Esophagus squamous epithelium (tissue), 5 donors: ENCODE measurements at regions not wholly inside any gene's neighbourhood (a gene's known extent, or its start where the extent isn't known, plus 50 kb on each side); places are given as distances from the start of the nearest gene placed in this dataset.

Source experiments
- DNase-seq: peaks from one replicate; lab custom pipeline; 2025; lab: John Stamatoyannopoulos, UW
- H3K27ac ChIP-seq, 4 donors: fragments of 200-600 bp; sonication (generic); one replicate each; pipeline ENCODE4 v1.5.1; 2016 to 2019; ENCODE audit warnings: mild to moderate bottlenecking in 1 of 4
- H3K27me3 ChIP-seq, 4 donors: fragments of 200-600 bp; sonication (generic); 1 replicate in 3 of 4; 2 replicates in 1 of 4; pipeline versions ENCODE4 v1.5.1 to v1.6.0; 2017 to 2021; ENCODE audit warnings: antibody characterized with exemption in 1 of 4
- H3K36me3 ChIP-seq, 3 donors: fragments of 200-600 bp; sonication (generic); one replicate each; pipeline ENCODE4 v1.5.1; 2016 to 2019
- H3K4me1 ChIP-seq, 3 donors: fragments of 200-600 bp; sonication (generic); one replicate each; pipeline ENCODE4 v1.5.1; 2017 to 2019
- H3K4me3 ChIP-seq, 4 donors: fragments of 200-600 bp; sonication (generic); 1 replicate in 3 of 4; 2 replicates in 1 of 4; pipeline ENCODE4 v1.5.1; 2016 to 2019; ENCODE audit warnings: mild to moderate bottlenecking in 2 of 4, moderate library complexity in 1 of 4
- H3K9me3 ChIP-seq, 3 donors: fragments of 200-600 bp; sonication (generic); one replicate each; pipeline ENCODE4 v1.5.1; 2016 to 2019
- POLR2A ChIP-seq, 4 donors: fragments of 450-650 bp; IDR thresholded peaks; one replicate each; pipeline ENCODE4 v1.6.1; 2017; ENCODE audit warnings: antibody characterized with exemption in 4 of 4, mild to moderate bottlenecking in 4 of 4, moderate library complexity in 3 of 4
- WGBS, 2 donors: methylation state at CpG; one replicate each; pipeline ENCODE4 v1.1.5; 2018; 5-methylcytosine and 5-hydroxymethylcytosine counted together
- intact Hi-C: fragments of 100-400 bp; cut with DNase I; formaldehyde crosslinking; loops from one replicate; pipeline ENCODE4 v1.15.0; 2022
- TF ChIP-seq, protein P1 (sequence below), 6 experiments: fragments of 450-650 bp in 4 of 6; fragments of 200-600 bp in 2 of 6; sonication (generic) in 2 of 6; IDR thresholded peaks; one replicate each; pipeline ENCODE4 v1.5.1; 2016 to 2019; ENCODE audit warnings: antibody characterized with exemption in 6 of 6, mild to moderate bottlenecking in 4 of 6, moderate library complexity in 4 of 6
- donor health status: DM: yes; HTN: yes; CAD: no.

DNA sequence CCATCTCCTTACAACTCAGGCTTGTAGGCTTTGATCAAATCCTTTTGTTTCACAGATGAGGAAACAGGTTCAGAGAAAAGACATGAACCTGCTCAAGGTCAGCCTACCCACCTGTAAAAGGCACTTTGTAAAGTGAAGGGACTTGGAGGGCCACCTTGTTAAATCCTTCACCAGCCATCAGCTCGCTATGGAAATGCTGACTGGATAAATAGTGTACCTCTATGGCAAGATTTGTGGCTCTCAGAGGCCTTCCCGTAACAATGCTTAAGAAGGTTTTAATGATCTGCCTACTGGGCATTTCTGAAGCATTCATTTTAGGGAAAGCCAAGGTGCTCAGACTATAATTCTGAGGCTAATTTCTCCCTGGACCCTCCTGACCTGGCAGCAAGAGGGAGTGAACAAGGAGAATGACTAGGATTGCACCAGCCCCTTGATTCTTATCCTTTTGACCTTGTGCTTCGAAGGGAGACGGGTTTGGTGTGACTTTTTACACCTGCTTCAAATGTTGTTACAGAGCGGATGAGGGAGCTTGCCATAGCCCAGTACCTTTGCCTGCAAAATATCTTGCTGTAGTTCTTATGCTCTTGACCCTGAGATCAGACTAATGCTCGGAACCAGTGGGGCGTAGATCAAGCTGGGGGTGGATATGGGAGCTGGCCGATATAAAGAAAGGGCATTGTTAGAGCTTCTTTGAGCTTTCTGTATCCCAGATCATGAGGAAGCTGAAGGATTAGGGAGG, 90.9 kb upstream of the CXCR4 start:
- intact Hi-C loops, result no loop called here
- 78 to 89% methylated on average over 7 to 8 of the region's 8 CpGs for WGBS, 2 donors
- no peak overlapping the region for H3K27ac ChIP-seq
- TF ChIP-seq POLR2A (IDR thresholded peaks at IDR 0.05), result no peak
- no peaks in the 10 kb centered on the region for H3K9me3 ChIP-seq
- no peaks in the 10 kb centered on the region for H3K4me1 ChIP-seq
- H3K27me3 ChIP-seq, result peaks cover 0 to 3% (median 0%) of the 10 kb centered on the region in 4 donors
- DNase-seq, result no peak
- no peaks in the 10 kb centered on the region for H3K36me3 ChIP-seq
- H3K4me3 ChIP-seq, result no peak overlapping the region

DNA sequence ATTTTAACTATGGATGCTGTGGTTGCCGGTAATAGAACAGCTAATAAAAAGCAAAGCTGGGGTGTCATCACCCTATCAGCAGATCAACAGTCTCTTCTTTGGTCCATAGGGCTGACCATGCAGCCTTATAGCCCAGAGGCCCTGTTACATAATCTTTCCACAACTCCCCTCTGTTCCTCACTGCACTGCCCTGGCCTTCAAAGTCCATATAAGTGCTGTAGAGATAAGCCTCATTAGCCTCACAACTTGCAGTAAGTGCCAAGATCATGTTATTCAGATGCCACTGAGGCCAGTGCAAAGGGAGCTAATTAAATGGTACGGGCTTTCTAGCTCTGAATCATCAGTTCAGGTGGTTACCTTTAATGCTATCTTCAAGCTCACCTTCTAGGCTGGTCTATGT, 89.7 kb upstream of the CXCR4 start:
- no peak overlapping the region for H3K4me3 ChIP-seq
- DNase-seq, result no peak
- TF ChIP-seq, protein P1, sequence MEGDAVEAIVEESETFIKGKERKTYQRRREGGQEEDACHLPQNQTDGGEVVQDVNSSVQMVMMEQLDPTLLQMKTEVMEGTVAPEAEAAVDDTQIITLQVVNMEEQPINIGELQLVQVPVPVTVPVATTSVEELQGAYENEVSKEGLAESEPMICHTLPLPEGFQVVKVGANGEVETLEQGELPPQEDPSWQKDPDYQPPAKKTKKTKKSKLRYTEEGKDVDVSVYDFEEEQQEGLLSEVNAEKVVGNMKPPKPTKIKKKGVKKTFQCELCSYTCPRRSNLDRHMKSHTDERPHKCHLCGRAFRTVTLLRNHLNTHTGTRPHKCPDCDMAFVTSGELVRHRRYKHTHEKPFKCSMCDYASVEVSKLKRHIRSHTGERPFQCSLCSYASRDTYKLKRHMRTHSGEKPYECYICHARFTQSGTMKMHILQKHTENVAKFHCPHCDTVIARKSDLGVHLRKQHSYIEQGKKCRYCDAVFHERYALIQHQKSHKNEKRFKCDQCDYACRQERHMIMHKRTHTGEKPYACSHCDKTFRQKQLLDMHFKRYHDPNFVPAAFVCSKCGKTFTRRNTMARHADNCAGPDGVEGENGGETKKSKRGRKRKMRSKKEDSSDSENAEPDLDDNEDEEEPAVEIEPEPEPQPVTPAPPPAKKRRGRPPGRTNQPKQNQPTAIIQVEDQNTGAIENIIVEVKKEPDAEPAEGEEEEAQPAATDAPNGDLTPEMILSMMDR (IDR thresholded peaks at IDR 0.05), result no peak
- no peak for TF ChIP-seq POLR2A (IDR thresholded peaks at IDR 0.05)
- 75 to 76% methylated on average over 2 of the region's 2 CpGs for WGBS, 2 donors
- no peaks in the 10 kb centered on the region for H3K9me3 ChIP-seq
- no peaks in the 10 kb centered on the region for H3K36me3 ChIP-seq
- H3K4me1 ChIP-seq, result no peaks in the 10 kb centered on the region
- intact Hi-C loops, result no loop called here
- no peaks in the 10 kb centered on the region for H3K27me3 ChIP-seq
- H3K27ac ChIP-seq, result peak overlapping the region in 1 of 4 donors; percentile 1

DNA sequence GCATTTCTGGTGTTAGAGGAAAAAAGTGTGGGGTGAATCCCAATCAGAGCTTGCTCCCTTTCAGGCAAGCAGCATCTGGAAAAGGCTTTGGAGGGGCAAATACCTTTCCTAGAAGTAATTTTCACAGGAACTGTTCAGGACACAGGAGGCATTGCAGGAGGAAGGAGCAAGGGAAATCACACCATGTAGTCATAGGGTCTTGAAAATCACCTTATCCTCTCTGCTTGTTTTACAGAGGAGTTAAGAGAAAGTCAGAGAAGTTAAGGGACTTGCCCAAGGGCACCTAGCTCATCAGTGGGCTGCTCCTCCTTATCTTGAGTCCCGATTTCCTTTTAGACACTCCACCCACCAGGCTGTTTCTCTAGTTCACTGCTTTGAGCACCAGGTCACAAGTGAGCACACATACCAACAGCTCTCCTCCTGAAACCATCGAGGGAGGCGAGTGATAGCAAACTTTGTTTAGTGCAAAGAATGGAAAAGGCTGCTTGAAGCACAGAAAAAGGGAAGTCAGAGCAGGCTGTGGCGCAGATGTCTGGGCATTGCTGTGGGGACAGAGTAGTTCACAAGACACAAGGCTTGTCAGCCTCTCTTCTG, 89.2 kb upstream of the CXCR4 start:
- intact Hi-C loops, result no loop called here
- DNase-seq, result no peak
- peak overlapping the region in 1 of 4 donors; percentile 1 for H3K27ac ChIP-seq
- no peaks in the 10 kb centered on the region for H3K36me3 ChIP-seq
- H3K4me3 ChIP-seq, result no peak overlapping the region
- WGBS, 2 donors, result 51 to 67% methylated on average over 3 to 4 of the region's 4 CpGs
- no peaks in the 10 kb centered on the region for H3K9me3 ChIP-seq
- no peaks in the 10 kb centered on the region for H3K4me1 ChIP-seq
- no peaks in the 10 kb centered on the region for H3K27me3 ChIP-seq
- TF ChIP-seq, protein P1 (IDR thresholded peaks at IDR 0.05), result no peak
- TF ChIP-seq POLR2A (IDR thresholded peaks at IDR 0.05), result peak in 1 of 4 donors; percentile 21

DNA sequence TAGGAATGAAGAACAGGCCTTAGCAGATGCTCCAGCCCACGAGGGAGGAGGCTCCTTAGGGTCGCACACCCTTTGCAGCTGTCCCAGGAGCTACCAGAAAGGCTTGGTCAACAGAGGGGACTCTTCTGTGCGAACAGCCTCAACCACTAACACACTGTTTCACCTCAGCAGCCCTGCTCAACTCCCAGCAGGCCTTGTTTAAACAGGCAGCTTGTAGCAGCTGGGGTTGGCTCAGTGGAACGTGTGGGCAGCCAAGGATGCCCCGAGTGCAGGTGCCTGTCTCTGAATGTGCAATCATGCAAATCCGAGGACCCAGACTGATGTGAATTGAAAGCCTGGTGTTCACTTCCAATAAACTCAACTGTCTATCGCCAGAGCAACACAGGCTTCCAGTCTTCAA, 88.7 kb upstream of the CXCR4 start:
- no peaks in the 10 kb centered on the region for H3K4me1 ChIP-seq
- H3K4me3 ChIP-seq, result no peak overlapping the region
- intact Hi-C loops, result no loop called here
- no peaks in the 10 kb centered on the region for H3K36me3 ChIP-seq
- DNase-seq, result peak; percentile 18
- H3K9me3 ChIP-seq, result no peaks in the 10 kb centered on the region
- no peak for TF ChIP-seq POLR2A (IDR thresholded peaks at IDR 0.05)
- TF ChIP-seq, protein P1 (IDR thresholded peaks at IDR 0.05), result no peak
- H3K27ac ChIP-seq, result peak overlapping the region in 1 of 4 donors; percentile 38
- no peaks in the 10 kb centered on the region for H3K27me3 ChIP-seq
- WGBS, 2 donors, result 60 to 66% methylated on average over 3 of the region's 7 CpGs

DNA sequence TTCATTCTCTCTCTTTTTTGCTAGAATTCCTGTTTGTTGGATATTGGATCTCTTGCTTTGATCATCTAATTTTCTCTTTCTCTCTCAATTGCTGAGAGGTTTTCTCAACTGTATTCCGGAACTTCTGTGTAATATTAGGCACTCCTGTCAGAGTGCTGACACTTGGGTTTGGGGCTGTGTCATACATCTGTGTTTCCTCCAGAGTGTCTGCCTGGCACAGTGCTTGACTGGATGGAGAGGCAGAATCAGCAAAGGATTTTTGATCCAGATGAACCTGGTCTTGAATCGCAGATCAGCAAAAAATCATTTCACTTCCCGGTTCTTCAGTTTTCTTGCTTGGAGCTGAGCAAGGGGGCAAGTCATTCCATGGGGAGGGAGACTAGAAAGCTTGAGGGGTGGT, 87.7 kb upstream of the CXCR4 start:
- Histone ChIP-seq H3K4me1 (no peaks in the 10 kb centered on the region), H3K27ac (no peak overlapping the region), H3K27me3 (no peaks in the 10 kb centered on the region), H3K9me3 (no peaks in the 10 kb centered on the region), H3K36me3 (no peaks in the 10 kb centered on the region), H3K4me3 (no peak overlapping the region)
- DNase-seq, result no peak
- WGBS, 2 donors, result 83 to 89% methylated on average over 3 of the region's 3 CpGs
- intact Hi-C loops, result no loop called here
- TF ChIP-seq POLR2A (IDR thresholded peaks at IDR 0.05), result no peak
- TF ChIP-seq, protein P1 (IDR thresholded peaks at IDR 0.05), result no peak
